NCI-H82 treated with DMSO at 0.1 percent for 48 hours (cell line): ENCODE measurements at regions not wholly inside any gene's neighbourhood (a gene's known extent, or its start where the extent isn't known, plus 50 kb on each side); places are given as distances from the start of the nearest gene placed in this dataset.
"Not testable (repeated sequence)": the region's sequence is repeated elsewhere in the genome, so short reads cannot be mapped to it uniquely, and the experiment has no call there.

Experiments used
- DNase-seq: peaks from one replicate; lab custom pipeline; 2025; ENCODE audit not compliant: unreplicated experiment; lab: John Stamatoyannopoulos, UW

DNA sequence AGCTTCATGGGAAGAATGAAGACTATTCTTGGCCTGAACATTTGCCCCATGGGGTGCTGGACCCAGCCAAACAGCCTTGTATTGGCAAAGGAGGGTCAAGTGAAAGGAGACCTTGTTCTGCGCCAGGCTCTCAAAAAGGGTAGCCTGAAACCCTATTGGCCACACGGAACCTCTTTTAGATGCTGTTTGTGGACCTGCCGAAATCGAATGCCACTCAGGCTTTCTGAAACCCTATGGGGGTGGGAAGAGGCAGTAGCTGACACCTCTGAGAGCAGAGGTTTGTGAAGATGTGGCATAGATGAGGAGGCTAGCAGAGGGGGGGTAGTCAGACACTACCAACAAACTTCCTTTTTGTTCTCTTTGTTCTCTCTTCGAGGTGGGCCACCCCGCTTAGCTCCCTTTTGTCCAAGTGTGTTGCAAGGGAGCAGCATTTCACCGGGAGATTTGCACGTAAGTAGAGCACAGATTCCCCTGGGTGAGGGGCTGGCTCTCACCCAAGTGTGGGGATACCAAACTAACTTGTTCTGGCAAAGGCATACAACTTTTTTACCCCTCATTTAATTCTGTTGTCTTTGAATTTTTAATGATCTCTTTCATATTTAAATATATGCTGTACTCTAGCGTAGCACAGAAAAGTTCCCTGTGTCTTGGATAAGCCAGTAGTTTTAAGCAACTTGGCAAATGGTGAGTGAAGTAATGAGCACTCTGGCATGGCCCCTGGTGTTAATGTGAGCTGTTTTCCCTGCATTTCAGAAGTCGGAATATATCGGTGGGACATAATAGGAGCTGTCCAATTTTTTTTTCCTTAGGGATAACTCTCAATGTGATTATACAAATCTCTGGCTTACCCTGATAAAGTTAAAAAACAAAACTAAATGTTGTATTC lies 107.7 kb downstream of the SEPTIN7 start:
- DNase-seq, result no peak

DNA sequence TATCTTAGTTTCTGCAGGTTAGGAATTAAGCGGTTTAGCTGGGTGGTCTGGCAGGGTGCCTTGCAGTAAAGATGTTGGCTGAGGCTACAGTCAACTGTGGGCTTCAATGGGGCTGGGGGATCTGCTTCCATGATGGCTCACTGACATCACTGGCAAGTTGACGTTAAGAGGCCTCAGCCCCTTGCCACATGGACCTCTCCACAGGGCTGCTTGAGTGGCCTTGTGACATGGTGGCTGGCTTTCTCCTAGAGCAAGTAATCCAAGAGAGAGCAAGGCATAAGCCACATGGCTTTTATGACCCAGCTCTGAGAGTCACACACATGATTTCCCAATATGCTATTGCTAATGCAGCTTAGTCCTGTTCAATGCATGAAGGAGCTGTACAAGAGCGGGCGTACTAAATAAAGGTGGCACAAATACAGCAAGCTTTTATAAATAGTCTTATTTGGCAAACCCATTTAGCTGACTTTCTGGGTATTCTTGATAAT lies 109.1 kb downstream of the SEPTIN7 start:
- DNase-seq, result no peak

DNA sequence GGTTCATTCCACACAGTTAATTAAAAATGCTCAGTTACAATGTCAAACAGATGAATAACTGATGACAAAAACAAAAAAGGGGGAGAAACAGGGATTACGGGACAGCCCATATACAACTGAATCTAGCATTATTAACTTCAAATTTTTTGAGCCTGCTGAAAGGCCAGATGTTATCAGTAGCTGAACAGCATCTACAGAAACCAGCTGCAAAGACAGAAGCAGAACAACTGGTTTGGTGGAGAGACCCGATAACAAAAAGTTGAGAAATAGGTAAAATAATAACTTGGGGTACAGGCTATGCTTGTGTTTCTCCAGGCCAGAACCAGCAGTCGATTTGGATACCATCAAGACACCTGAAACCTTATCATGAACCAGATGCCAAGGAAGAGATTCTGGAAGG lies 109.8 kb downstream of the SEPTIN7 start:
- DNase-seq, result not testable (repeated sequence)

DNA sequence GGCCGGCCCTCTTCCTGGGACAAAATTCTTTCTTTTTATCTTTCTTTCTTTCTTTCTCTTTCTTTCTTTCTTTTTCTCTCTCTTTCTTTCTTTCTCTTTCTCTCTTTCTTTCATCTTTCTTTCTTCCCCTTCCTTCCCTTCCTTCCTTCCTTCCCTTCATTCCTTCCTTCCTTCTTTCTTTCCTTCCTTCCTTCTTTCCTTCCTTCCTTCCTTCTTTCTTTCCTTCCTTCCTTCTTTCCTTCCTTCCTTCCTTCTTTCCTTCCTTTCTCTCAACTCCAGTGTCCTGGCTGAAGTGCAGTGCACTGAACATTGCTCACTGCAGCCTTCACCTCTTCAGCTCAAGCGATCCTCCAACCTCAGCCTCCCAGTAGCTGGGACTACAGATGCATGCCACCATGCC lies 112.5 kb downstream of the SEPTIN7 start:
- not testable (repeated sequence) for DNase-seq

DNA sequence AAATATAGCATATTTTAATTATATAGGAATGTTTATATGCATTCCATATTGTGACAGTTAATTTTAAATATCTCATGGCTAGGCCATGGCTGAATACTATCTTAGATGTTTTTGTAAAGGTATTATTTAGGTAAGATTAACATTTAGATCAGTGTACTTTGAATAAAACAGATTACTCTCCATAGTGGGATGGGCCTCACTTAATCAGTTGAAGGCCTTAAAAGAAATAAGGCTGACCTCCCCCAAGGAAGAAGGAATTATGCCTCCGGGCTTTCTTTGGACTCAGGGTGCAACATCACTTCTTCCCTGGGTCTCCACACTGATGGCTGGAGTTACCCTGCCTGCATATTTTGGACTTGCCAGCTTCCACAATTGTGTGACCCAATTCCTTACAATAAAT lies 113.4 kb downstream of the SEPTIN7 start:
- not testable (repeated sequence) for DNase-seq

DNA sequence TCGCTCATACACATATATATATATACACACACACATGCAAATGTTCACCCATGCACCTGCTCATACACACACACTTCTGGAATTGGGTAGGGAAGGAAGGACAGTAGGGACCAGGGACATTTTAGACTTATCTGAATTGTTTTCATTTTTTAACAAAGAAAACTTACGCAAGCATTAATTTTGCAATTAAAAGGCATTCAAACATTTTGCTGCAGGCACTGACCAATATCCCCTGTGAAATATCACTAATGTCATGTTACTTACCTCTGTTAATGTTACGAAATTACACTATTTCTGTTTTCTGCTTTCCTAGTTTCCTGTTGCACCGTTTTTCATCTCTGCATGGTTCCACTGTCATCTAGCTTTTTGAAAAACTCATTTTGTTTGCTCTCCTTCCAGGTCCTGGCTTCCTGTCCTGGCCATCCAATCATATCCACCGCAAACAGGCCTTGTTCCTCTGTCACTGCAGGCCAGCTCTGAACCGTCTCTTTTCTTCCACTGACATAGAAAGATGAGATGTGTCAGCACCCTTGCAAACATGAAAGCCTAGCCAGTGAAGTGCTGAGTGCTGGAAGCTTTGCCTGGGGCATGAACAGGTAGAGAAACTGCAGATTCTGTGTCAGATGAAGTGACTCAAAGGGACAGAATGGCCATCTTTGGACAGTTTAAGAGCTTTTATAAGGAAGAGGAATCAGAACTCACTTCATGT lies 114.5 kb downstream of the SEPTIN7 start:
- DNase-seq, result not testable (repeated sequence)

DNA sequence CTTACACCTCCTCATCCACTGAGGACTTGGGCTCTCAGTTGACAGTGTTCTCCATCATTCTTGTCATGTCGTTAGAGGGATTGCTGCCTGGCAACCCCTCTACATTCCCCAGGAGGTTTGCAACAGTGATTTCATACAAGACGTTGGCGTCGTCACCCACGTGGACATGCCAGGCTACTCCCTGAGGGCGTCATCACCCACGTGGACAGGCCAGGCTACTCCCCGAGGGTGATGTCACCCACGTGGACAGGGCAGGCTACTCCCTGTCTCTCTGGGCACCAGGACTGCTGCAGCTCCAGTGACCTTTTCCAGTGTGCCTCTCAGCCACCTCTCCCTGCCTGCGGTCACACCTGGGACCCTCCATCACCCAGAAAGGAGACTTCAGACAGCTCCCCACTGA lies 117.4 kb downstream of the SEPTIN7 start:
- DNase-seq, result not testable (repeated sequence)

DNA sequence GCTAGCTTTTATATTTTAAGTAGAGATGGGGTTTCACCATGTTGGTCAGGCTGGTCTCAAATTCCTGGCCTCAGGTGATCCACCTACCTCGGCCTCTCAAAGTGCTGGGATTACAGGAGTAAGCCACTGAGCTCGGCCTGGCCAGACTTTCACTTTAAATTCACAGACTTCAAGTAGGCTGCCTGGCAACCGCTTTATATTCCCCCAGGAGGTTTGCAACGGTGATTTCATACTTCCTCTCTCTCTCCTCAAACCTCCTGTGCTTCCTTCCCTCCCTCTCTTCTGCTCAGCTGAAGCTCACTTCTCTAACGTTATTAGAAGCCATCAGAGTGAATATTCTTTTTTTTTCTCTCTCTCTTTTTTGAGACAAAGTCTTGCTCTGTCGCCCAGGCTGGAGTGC lies 118.8 kb downstream of the SEPTIN7 start:
- DNase-seq, result not testable (repeated sequence)

DNA sequence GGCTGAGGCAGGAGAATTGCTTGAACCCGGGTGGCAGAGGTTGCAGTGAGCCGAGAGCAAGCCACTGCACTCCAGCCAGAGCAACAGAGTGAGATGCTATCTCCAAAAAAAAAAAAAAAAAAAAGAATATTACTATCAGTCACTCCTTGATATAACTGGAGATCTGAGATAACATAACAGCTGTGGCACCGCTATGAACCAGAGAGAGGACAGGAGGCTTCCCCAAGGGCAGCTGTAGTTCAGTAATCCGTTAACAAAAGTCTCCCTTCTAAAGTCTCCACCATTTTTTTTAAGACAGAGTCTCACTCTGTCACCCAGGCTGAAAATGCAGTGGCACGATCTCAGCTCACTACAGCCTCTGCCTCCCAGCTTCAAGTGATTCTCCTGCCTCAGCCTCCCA lies 120.5 kb downstream of the SEPTIN7 start:
- DNase-seq, result not testable (repeated sequence)

DNA sequence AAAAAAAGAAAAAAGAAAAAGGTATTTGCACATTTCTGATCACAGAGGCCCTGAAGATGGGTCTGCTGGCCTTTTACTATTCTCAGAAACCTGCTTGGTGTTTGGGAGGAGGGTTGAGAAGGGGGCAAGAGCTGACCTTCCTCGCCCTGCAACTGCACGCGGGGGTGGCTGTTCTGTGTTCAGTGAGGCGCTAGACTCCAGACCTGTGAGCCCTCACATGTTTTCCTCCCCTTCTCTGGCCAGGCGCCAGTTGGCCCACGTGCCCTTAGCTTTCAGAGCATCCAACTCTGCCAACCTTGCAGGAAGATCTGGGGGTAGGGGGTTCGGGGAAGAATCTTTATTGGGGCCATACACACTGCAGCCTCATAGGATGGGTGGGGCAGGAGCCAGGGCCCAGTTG lies 123.8 kb downstream of the SEPTIN7 start:
- DNase-seq, result not testable (repeated sequence)

DNA sequence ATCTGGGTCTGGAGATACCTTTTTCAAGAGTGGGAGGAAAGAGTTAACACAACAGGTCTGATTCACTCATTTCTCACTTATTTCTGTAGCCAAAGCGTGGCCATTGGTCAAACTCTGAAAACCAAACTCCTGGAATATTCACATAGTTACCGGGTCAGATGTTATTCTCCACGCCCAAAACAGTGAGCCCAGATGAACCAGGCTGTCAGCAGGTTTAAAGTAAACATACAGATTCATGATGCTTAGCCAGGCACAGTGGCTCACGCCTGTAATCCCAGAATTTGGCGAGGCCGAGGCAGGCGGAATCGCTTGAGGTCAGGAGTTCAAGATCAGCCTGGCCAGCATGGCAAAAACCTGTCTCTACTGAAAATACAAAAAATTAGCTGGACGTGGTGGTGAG lies 126.1 kb downstream of the SEPTIN7 start:
- not testable (repeated sequence) for DNase-seq

DNA sequence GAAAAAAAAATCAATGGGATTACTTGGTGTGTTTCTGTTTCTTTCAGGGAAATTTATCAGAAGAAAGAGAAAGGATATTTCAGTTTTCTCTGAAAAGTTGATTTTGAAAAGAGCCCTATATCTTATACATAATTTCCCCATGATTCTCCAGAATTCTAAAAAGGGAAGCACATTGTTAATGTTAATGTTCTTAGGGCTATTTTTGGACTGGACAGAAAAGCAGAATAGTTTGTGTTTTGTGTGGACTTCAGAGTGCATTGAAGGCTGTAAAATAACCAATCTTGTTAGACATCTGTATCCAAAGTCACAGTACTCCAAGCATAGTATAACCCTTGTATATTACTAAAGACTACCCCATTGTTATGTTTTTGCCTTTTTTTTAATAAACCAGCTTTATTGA lies 130.3 kb downstream of the SEPTIN7 start:
- not testable (repeated sequence) for DNase-seq

DNA sequence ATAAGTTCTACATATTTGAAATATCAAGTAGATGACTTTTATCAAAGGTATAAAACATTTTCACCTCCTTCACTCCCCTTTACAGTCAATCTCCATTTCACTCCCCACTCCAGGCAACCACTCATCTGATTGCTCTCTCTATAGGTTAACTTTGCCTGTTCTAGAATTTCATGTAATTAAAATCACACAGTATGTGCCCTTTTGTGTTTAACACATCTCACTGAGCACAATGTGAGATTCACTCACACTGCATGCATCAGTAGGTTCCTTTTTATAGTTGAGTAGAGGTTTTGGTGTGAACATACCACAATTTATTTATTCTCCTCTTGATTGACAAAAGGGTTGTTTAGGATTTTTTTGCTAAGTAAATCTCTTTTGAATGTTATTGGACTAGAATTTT lies 130.7 kb downstream of the SEPTIN7 start:
- DNase-seq, result not testable (repeated sequence)

DNA sequence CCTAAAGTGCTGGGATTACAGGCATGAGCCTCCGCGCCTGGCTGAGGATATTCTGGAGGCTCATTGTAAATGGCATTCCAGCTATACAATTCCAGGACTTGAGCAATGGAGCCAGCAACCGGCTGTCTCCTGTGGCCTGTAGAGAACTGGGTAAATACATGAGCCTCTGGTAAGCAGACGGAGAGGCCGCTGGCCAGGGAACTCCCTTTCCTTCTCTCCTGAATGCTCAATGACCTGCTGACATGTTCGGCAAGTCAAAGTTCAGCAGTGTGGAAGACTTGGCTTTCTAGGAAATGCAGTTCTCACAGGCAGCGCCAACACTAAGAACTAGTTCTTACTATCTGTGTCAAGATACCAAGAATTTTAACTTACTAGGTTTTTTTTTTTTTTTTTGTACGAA lies 139.8 kb downstream of the SEPTIN7 start:
- DNase-seq, result not testable (repeated sequence)

DNA sequence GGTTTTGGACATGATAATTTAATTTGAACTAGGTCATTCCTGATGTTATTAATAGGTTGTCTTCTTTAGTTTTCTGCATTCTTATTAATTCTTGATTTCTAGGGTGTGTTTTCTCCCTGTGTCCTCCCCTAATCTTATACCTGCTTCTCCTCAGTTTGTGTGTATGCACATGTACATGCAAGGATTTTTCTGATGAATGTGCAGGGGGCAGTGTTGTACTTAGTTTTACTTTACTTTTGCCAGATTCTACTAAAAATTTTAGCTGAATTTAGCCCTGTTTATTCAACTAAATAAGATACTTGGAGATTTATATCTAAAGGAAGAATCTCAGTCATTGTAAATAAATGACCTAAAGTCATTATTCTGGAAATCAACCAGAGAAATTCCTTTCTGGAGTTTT lies 144.8 kb downstream of the SEPTIN7 start:
- not testable (repeated sequence) for DNase-seq

DNA sequence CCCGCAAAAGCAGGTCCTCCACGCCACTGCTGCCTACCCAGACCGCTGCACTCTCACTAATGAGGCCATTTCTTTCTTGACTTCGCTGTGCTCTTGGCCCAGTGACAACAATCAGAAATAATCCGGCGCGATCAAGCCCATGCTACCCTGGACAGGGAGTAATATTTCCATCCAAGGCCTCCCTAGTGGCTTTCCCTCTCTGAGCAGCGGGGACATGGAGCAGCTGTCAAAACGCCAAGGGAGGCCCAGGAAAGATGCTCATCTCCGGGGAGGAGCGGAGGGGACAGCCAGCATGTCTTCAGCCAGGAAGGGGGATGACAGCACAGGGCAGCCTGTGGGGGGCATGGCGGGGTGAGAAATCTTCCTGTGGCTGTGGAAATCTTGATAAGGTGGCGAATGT lies 154.9 kb downstream of the SEPTIN7 start:
- not testable (repeated sequence) for DNase-seq

DNA sequence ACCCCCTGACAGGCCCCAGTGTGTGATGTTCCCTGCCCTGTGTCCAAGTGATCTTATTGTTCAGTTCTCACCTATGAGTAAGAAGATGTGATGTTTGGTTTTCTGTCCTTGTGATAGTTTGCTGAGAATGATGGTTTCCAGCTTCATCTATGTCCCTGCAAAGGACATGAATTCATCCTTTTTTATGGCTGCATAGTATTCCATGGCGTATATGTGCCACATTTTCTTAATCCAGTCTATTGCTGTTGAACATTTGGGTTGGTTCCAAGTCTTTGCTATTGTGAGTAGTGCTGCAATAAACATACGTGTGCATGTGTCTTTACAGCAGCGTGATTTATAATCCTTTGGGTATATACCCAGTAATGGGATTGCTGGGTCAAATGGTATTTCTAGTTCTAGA lies 156.1 kb downstream of the SEPTIN7 start:
- DNase-seq, result not testable (repeated sequence)

DNA sequence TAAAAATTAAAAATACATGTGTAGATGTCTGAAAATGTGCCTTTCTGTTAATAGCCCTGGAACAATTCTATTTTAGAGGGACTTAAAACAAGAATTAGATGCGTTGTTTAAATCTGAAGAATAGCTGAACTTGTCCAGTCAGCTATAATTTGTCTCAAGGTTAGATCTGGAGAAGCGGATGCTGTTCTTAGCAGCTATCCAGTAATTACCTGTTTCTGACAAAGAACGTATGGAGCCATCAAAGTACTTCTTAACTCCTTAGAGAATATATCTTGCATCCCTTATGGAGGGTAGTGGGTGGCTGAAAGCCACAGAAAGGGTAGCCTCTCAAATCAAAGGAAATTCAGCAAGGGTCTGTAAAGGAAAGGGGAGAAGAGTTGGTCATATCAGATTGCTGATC lies 160.4 kb downstream of the SEPTIN7 start:
- not testable (repeated sequence) for DNase-seq

DNA sequence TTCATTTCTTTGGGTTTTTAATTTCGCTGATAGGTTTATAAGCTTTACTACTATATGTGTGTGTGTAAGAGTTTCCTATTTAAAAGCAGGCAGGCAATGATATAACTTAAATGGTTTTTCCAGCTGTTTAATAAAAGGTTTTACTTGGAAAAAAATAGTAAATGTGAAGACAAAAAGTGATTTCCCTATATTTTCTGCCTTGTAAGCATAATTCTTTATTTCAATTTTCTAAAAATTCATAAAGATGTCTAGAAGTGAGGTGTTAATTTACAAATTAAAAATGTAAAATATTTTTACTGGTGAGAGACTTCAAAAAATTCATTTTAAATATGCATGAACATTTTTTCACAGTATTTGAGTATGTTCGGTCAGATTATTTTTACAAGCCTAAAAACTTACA lies 161.8 kb downstream of the SEPTIN7 start:
- DNase-seq, result not testable (repeated sequence)

DNA sequence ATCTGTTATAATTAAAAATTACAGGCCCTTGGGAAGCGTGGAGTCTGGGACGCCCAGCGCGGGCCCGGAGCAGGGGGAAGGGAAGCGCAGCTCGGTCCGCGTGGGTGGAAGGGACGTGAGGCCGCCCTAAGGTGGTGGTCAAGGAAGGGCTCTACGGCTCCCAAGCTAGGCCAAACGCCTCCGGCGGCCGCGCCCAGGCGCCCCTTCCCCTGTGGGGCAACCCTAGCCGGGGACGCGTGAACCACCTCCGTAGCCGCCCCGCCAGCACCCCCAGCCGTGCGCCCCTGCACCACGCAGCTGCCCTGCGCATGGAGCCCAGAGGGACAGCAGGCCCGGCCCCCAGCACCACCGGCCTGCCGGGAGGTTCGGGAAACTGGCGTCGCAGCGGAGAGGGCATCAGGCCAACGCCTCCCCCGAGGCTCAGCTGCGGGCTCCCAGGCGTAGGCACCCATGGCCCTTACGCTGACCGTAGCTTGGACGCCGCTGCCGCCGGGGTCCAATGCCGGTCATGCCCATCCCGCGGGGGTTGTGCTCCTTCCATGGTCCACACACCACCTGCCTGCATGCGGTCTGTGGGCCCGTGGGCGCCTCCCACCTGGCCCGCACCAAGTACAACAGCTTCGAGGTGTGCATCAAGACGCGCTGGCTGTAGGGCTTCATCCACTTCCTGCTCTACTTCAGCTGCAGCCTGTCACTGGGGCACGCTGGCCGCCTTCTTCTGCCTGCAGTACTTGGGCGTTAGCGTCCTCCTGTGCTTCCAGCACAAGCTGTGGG lies 166.7 kb downstream of the SEPTIN7 start:
- DNase-seq, result no peak
